Endothelial cell (in vitro differentiated cells): ENCODE measurements at regions not wholly inside any gene's neighbourhood (a gene's known extent, or its start where the extent isn't known, plus 50 kb on each side); places are given as distances from the start of the nearest gene placed in this dataset.

Experiments used
- DNase-seq: peaks from one replicate; pipeline ENCODE4 v3.0.0; 2021; ENCODE audit warnings: low spot score
- H3K27ac Mint-ChIP-seq: one replicate; pipeline ENCODE4 v1.8.0; 2021; ENCODE audit warnings: mixed read lengths, inconsistent platforms; ENCODE audit not compliant: unreplicated experiment
- H3K27me3 Mint-ChIP-seq: one replicate; pipeline ENCODE4 v1.8.0; 2021; ENCODE audit warnings: mild to moderate bottlenecking, moderate library complexity, mixed read lengths, inconsistent platforms; ENCODE audit not compliant: unreplicated experiment
- H3K36me3 Mint-ChIP-seq: one replicate; pipeline ENCODE4 v1.8.0; 2021; ENCODE audit warnings: mild to moderate bottlenecking, low read depth, mixed read lengths, inconsistent platforms; ENCODE audit not compliant: unreplicated experiment
- H3K4me1 Mint-ChIP-seq: one replicate; pipeline ENCODE4 v1.8.0; 2021; ENCODE audit warnings: mild to moderate bottlenecking, mixed read lengths, inconsistent platforms; ENCODE audit not compliant: unreplicated experiment
- H3K4me3 Mint-ChIP-seq: one replicate; pipeline ENCODE4 v1.8.0; 2021; ENCODE audit warnings: mild to moderate bottlenecking, mixed read lengths, inconsistent platforms; ENCODE audit not compliant: unreplicated experiment
- H3K9me3 Mint-ChIP-seq: one replicate; pipeline ENCODE4 v1.8.0; 2021; ENCODE audit warnings: mixed read lengths, inconsistent platforms; ENCODE audit not compliant: unreplicated experiment
- CTCF ChIP-seq: fragments of 200-600 bp; sonication (generic); IDR thresholded peaks from one replicate; pipeline ENCODE4 v1.5.0; 2021; ENCODE audit warnings: antibody characterized with exemption; ENCODE audit not compliant: unreplicated experiment

GRCh38 chr6:130622142-130622541, 205.1 kb upstream of the SMLR1 start:
- no peaks in the 10 kb centered on the region for H3K9me3 Mint-ChIP-seq
- H3K4me3 Mint-ChIP-seq: no peak overlapping the region
- no peaks in the 10 kb centered on the region for H3K27me3 Mint-ChIP-seq
- no peak overlapping the region for H3K27ac Mint-ChIP-seq
- H3K4me1 Mint-ChIP-seq: no peaks in the 10 kb centered on the region
- H3K36me3 Mint-ChIP-seq: no peaks in the 10 kb centered on the region
- TF ChIP-seq CTCF: no peak
- DNase-seq: no peak

GRCh38 chr6:130624046-130624445, 203.2 kb upstream of the SMLR1 start:
- no peaks in the 10 kb centered on the region for H3K9me3 Mint-ChIP-seq
- H3K4me1 Mint-ChIP-seq: no peaks in the 10 kb centered on the region
- no peaks in the 10 kb centered on the region for H3K36me3 Mint-ChIP-seq
- no peaks in the 10 kb centered on the region for H3K27me3 Mint-ChIP-seq
- no peak for TF ChIP-seq CTCF
- no peak overlapping the region for H3K27ac Mint-ChIP-seq
- H3K4me3 Mint-ChIP-seq: no peak overlapping the region
- no peak for DNase-seq

GRCh38 chr6:130625825-130626527, 201.2 kb upstream of the SMLR1 start:
- no peak overlapping the region for H3K27ac Mint-ChIP-seq
- TF ChIP-seq CTCF: no peak
- no peak overlapping the region for H3K4me3 Mint-ChIP-seq
- no peaks in the 10 kb centered on the region for H3K27me3 Mint-ChIP-seq
- H3K36me3 Mint-ChIP-seq: no peaks in the 10 kb centered on the region
- H3K9me3 Mint-ChIP-seq: no peaks in the 10 kb centered on the region
- DNase-seq: no peak
- peaks cover 4% of the 10 kb centered on the region for H3K4me1 Mint-ChIP-seq

GRCh38 chr6:130628862-130629261, 198.3 kb upstream of the SMLR1 start:
- Mint-ChIP-seq H3K9me3 (no peaks in the 10 kb centered on the region), H3K36me3 (no peaks in the 10 kb centered on the region), H3K27me3 (no peaks in the 10 kb centered on the region), H3K4me1 (peaks cover 4% of the 10 kb centered on the region), H3K4me3 (no peak overlapping the region), H3K27ac (no peak overlapping the region)
- no peak for TF ChIP-seq CTCF
- no peak for DNase-seq

GRCh38 chr6:130629640-130630039, 197.6 kb upstream of the SMLR1 start:
- DNase-seq: no peak
- Mint-ChIP-seq H3K36me3 (no peaks in the 10 kb centered on the region), H3K9me3 (no peaks in the 10 kb centered on the region), H3K27ac (no peak overlapping the region), H3K27me3 (no peaks in the 10 kb centered on the region), H3K4me3 (no peak overlapping the region), H3K4me1 (peaks cover 4% of the 10 kb centered on the region)
- no peak for TF ChIP-seq CTCF
